ENCODE measurements at regions not wholly inside any gene's neighbourhood (a gene's known extent, or its start where the extent isn't known, plus 50 kb on each side); places are given as distances from the start of the nearest gene placed in this dataset.

GRCh38 chr2:52629531-52629930 lies 1138.1 kb upstream of the CHAC2 start:
- TF ChIP-seq CTCF (IDR thresholded peaks at IDR 0.05), result no peak
- no peak for TF ChIP-seq NR3C1 (IDR thresholded peaks at IDR 0.05)
- no peak for TF ChIP-seq FOSL2 (IDR thresholded peaks at IDR 0.05)
- TF ChIP-seq FOSL2 (CRISPR knock-in tag; IDR thresholded peaks at IDR 0.05), result no peak
- TF ChIP-seq RNF2 (IDR thresholded peaks at IDR 0.05; ENCODE audit: borderline replicate concordance, low read depth), result no peak
- no peak for TF ChIP-seq JUNB (IDR thresholded peaks at IDR 0.05)
- no peak for TF ChIP-seq ESRRA (IDR thresholded peaks at IDR 0.05; ENCODE audit: borderline replicate concordance, low read length)
- no peak for TF ChIP-seq USF2 (IDR thresholded peaks at IDR 0.05)
- TF ChIP-seq SMC3 (IDR thresholded peaks at IDR 0.05), result no peak
- TF ChIP-seq HDAC2 (IDR thresholded peaks at IDR 0.05), result no peak

All from A549 (cell line).